GM10266 (cell line): ENCODE measurements at regions not wholly inside any gene's neighbourhood (a gene's known extent, or its start where the extent isn't known, plus 50 kb on each side); places are given as distances from the start of the nearest gene placed in this dataset.

Source experiments
- DNase-seq: peaks from one replicate; pipeline ENCODE4 v3.0.0; 2012; ENCODE audit errors: extremely low spot score
- CTCF ChIP-seq: IDR thresholded peaks from 2 replicates; pipeline ENCODE4 v1.5.1; 2012; ENCODE audit warnings: mild to moderate bottlenecking, low read depth; ENCODE audit not compliant: control insufficient read depth, insufficient read depth; ENCODE audit errors: missing control alignments

GRCh38 chr14:54343272-54344121, 53.3 kb upstream of the CDKN3 start:
- no peak for DNase-seq
- TF ChIP-seq CTCF = no peak

- TF ChIP-seq CTCF = no peak
- DNase-seq = peak; percentile 51
Measured at GRCh38 chr14:54344445-54344844, 52.4 kb upstream of the CDKN3 start.

- TF ChIP-seq CTCF = no peak
- DNase-seq = no peak
Measured at GRCh38 chr14:54346257-54346656, 50.5 kb upstream of the CDKN3 start.
